ENCODE measurements at regions not wholly inside any gene's neighbourhood (a gene's known extent, or its start where the extent isn't known, plus 50 kb on each side); places are given as distances from the start of the nearest gene placed in this dataset.

- H3K9me3 ChIP-seq (ENCODE audit: insufficient read depth, low read depth, low read length) = no peaks in the 10 kb centered on the region
- H3K4me2 ChIP-seq (ENCODE audit: low read depth, low read length, poor library complexity, severe bottlenecking) = no peak overlapping the region
- H3K9ac ChIP-seq (ENCODE audit: low read depth, low read length, poor library complexity, severe bottlenecking) = no peak overlapping the region
- H3K4me1 ChIP-seq (ENCODE audit: insufficient read depth, low read length, poor library complexity, severe bottlenecking) = peaks cover 11% of the 10 kb centered on the region
- no peak overlapping the region for H2AFZ ChIP-seq (ENCODE audit: low read length)
- H3K27me3 ChIP-seq (ENCODE audit: insufficient read depth, low read length, poor library complexity, severe bottlenecking) = no peaks in the 10 kb centered on the region
- no peak overlapping the region for H3K4me3 ChIP-seq (ENCODE audit: low read length, poor library complexity, severe bottlenecking)
- H3K36me3 ChIP-seq (ENCODE audit: insufficient read depth, low read length) = no peaks in the 10 kb centered on the region
- no peaks in the 10 kb centered on the region for H3K9me2 ChIP-seq (replicated peaks; ENCODE audit: low read depth, low read length)
- no peak for TF ChIP-seq CTCF (conservative IDR thresholded peaks at IDR 0.05; ENCODE audit: low read length)
- no peaks in the 10 kb centered on the region for H3F3A ChIP-seq (ENCODE audit: low read depth)
- no peaks in the 10 kb centered on the region for H3K79me2 ChIP-seq (ENCODE audit: insufficient read depth, low read length)
- no peaks in the 10 kb centered on the region for H4K20me1 ChIP-seq (ENCODE audit: insufficient read depth, low read length, poor library complexity, severe bottlenecking)
Measured at GRCh38 chr3:177827511-177828207, 630.4 kb upstream of the TBL1XR1 start.

GRCh38 chr3:177828208-177828565, 630.9 kb upstream of the TBL1XR1 start:
- H3K4me2 ChIP-seq (ENCODE audit: low read depth, low read length, poor library complexity, severe bottlenecking) = no peak overlapping the region
- no peak overlapping the region for H2AFZ ChIP-seq (ENCODE audit: low read length)
- H3K27me3 ChIP-seq (ENCODE audit: insufficient read depth, low read length, poor library complexity, severe bottlenecking) = no peaks in the 10 kb centered on the region
- no peak overlapping the region for H3K9ac ChIP-seq (ENCODE audit: low read depth, low read length, poor library complexity, severe bottlenecking)
- H4K20me1 ChIP-seq (ENCODE audit: insufficient read depth, low read length, poor library complexity, severe bottlenecking) = no peaks in the 10 kb centered on the region
- no peaks in the 10 kb centered on the region for H3K79me2 ChIP-seq (ENCODE audit: insufficient read depth, low read length)
- H3K36me3 ChIP-seq (ENCODE audit: insufficient read depth, low read length) = no peaks in the 10 kb centered on the region
- no peaks in the 10 kb centered on the region for H3K9me3 ChIP-seq (ENCODE audit: insufficient read depth, low read depth, low read length)
- no peak overlapping the region for H3K4me3 ChIP-seq (ENCODE audit: low read length, poor library complexity, severe bottlenecking)
- no peaks in the 10 kb centered on the region for H3K9me2 ChIP-seq (replicated peaks; ENCODE audit: low read depth, low read length)
- H3K4me1 ChIP-seq (ENCODE audit: insufficient read depth, low read length, poor library complexity, severe bottlenecking) = peaks cover 7% of the 10 kb centered on the region
- no peak for TF ChIP-seq CTCF (conservative IDR thresholded peaks at IDR 0.05; ENCODE audit: low read length)
- TF ChIP-seq EZH2phosphoT487 (IDR thresholded peaks at IDR 0.05; ENCODE audit: borderline replicate concordance) = no peak
- no peaks in the 10 kb centered on the region for H3F3A ChIP-seq (ENCODE audit: low read depth)

- Histone ChIP-seq H3K4me1 (ENCODE audit: insufficient read depth, low read length, poor library complexity, severe bottlenecking) (peaks cover 14% of the 10 kb centered on the region), H3K36me3 (ENCODE audit: insufficient read depth, low read length) (no peaks in the 10 kb centered on the region), H4K20me1 (ENCODE audit: insufficient read depth, low read length, poor library complexity, severe bottlenecking) (no peaks in the 10 kb centered on the region), H3K9me3 (ENCODE audit: insufficient read depth, low read depth, low read length) (no peaks in the 10 kb centered on the region), H3K79me2 (ENCODE audit: insufficient read depth, low read length) (no peaks in the 10 kb centered on the region), H3K9me2 (replicated peaks; ENCODE audit: low read depth, low read length) (no peaks in the 10 kb centered on the region), H3F3A (ENCODE audit: low read depth) (no peaks in the 10 kb centered on the region), H3K4me2 (ENCODE audit: low read depth, low read length, poor library complexity, severe bottlenecking) (no peak overlapping the region), H3K27me3 (ENCODE audit: insufficient read depth, low read length, poor library complexity, severe bottlenecking) (no peaks in the 10 kb centered on the region), H3K9ac (ENCODE audit: low read depth, low read length, poor library complexity, severe bottlenecking) (no peak overlapping the region), H3K4me3 (ENCODE audit: low read length, poor library complexity, severe bottlenecking) (no peak overlapping the region), H2AFZ (ENCODE audit: low read length) (no peak overlapping the region)
- TF ChIP-seq CTCF (conservative IDR thresholded peaks at IDR 0.05; ENCODE audit: low read length) (no peak), EZH2phosphoT487 (IDR thresholded peaks at IDR 0.05; ENCODE audit: borderline replicate concordance) (no peak)
Measured at GRCh38 chr3:177830411-177830849, 633.1 kb upstream of the TBL1XR1 start.

All from Loucy (cell line).